ENCODE measurements at regions not wholly inside any gene's neighbourhood (a gene's known extent, or its start where the extent isn't known, plus 50 kb on each side); places are given as distances from the start of the nearest gene placed in this dataset.
"Not testable (repeated sequence)": the region's sequence is repeated elsewhere in the genome, so short reads cannot be mapped to it uniquely, and the experiment has no call there.

DNA sequence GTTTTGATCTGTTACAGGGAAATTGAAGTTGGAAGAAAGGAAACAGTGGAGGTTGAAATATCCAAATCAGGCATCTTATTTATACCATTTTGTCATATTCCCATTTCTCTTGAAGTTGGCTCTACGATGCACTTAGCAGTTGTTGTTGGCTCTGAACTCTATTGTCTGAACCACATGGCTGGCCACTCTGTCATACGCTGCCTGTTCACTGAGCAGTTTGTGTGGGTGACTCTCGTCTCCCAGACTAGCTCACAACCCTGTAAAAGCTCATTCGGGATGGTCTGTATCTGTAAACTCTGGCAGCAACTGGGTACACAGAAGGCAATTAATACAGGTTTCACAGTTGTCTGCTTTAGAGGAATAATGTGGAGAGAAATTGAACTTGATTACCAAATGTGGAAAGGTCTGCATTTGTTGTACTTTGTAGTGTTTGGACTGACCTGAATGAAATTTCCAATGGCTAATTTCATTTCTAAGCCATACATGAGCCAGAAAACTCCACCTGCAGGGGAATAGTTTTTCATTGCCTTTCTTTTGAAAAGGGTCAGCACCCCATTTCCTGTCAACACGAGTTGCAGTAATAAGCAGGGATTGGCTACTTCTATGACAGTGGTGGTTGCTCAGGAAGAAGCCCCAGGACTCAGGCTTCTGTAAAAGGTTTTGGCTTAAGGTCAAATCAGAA is 378.2 kb downstream of the OSR1 start:
- Histone ChIP-seq H3K4me3 (ENCODE audit: low read length) (no peak overlapping the region), H3K4me1 (ENCODE audit: insufficient read depth, low read length) (0 out of 2 replicates have a peak, but pooled peaks cover 2% of the 10 kb centered on the region), H3K27me3 (ENCODE audit: insufficient read depth, low read length) (no peaks in the 10 kb centered on the region), H3K27ac (ENCODE audit: low read depth, low read length) (no peak overlapping the region), H3K36me3 (ENCODE audit: insufficient read depth, low read length) (no peaks in the 10 kb centered on the region), H3K9me3 (ENCODE audit: insufficient read depth, low read depth, low read length) (no peaks in the 10 kb centered on the region), H3K9ac (ENCODE audit: low read depth, low read length) (no peak overlapping the region)
- WGBS: 91% methylated on average over 5 of the region's 5 CpGs

DNA sequence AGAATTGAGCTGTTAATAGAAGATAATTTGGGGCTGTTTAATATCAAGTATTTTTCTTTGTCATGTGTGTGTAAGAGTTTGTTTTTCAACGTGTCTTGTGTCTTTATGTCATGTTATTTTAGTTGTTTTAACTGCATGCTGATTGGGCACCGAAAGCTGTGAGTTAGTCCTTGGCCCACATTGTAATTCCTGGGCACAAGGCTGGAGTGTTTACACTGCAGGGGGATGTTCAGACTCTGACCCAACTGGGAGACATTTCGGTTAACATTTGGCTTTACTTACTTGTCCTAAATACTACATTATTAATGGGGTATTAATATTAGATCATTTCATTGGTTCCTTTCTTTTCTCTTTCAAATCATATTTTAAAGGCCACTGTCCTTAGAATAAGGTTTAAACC is 381.0 kb downstream of the OSR1 start:
- Histone ChIP-seq H3K27ac (ENCODE audit: low read depth, low read length) (no peak overlapping the region), H3K4me3 (ENCODE audit: low read length) (no peak overlapping the region), H3K27me3 (ENCODE audit: insufficient read depth, low read length) (no peaks in the 10 kb centered on the region), H3K4me1 (ENCODE audit: insufficient read depth, low read length) (0 out of 2 replicates have a peak, but pooled peaks cover 2% of the 10 kb centered on the region), H3K9me3 (ENCODE audit: insufficient read depth, low read depth, low read length) (no peaks in the 10 kb centered on the region), H3K36me3 (ENCODE audit: insufficient read depth, low read length) (no peaks in the 10 kb centered on the region), H3K9ac (ENCODE audit: low read depth, low read length) (no peak overlapping the region)
- 86% methylated on average over 2 of the region's 3 CpGs for WGBS

DNA sequence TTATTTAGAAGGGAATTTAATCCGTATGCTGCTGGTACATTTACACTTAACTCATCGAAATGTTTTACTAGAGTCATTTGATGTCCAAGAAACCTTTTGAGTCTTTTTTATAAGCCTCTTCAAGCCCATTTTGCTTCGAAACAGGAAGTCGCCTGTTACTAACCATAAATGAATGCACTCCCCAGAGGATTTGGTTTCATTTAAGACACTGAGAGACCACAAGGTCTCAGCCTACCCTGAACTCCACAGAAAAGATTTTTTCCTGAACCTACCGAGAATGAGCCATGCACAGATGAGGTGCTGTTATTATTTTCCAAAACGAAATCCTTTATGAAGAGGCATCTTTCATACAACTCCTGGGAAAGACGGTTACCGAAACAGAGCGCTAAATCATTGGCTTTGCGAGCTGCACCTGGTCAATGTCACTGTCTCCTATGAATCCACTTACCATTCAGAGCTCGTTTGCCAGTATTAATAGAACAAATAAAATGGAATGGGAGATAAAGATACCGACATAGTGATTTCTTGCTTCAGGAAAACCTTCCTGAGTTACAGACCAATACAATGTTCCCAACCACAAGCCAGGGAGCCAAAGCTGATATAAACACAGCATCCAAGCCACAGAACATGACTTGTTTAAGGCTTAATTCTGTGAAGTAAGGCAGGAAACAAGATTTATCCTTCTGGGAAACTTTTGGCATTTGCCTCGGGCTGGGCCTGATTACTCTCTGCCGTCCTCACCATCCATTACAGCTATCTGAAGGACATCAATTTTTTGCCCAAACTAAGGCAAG is 382.1 kb downstream of the OSR1 start:
- Histone ChIP-seq H3K36me3 (ENCODE audit: insufficient read depth, low read length) (no peaks in the 10 kb centered on the region), H3K9ac (ENCODE audit: low read depth, low read length) (no peak overlapping the region), H3K4me3 (ENCODE audit: low read length) (no peak overlapping the region), H3K27ac (ENCODE audit: low read depth, low read length) (no peak overlapping the region), H3K9me3 (ENCODE audit: insufficient read depth, low read depth, low read length) (no peaks in the 10 kb centered on the region), H3K27me3 (ENCODE audit: insufficient read depth, low read length) (no peaks in the 10 kb centered on the region), H3K4me1 (ENCODE audit: insufficient read depth, low read length) (0 out of 2 replicates have a peak, but pooled peaks cover 2% of the 10 kb centered on the region)
- WGBS: 94% methylated on average over 12 of the region's 14 CpGs

DNA sequence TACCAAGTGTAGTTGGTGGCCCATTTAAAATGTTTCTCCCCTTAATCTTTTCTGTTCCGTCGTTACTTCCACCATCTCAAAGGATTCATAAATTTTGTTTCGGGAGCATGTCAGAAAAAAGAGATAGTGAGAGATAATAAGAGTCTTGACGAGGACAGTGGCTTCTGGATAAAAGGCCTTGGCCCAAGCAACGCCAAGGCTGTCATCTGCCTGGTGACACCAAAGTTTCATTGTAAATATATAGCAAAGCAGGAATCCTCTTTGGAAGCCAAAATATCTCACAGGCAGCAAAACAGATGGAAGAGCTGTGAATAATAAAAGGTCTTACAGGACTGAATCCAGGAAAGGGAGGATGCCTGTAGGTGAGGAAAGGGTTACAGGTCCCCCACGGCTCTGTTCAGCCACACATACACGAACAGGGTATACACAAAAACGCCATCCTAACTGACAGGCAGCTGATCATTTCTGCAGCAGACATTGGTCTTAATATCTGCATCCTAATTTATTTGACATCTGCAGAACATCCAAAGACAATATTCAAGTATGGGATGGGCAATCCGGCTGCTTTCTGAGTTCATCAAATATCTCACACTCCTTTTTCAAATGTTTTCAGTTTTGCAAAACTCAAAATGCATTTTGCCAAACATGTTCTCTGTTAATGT is 382.8 kb downstream of the OSR1 start:
- H3K9me3 ChIP-seq (ENCODE audit: insufficient read depth, low read depth, low read length): no peaks in the 10 kb centered on the region

DNA sequence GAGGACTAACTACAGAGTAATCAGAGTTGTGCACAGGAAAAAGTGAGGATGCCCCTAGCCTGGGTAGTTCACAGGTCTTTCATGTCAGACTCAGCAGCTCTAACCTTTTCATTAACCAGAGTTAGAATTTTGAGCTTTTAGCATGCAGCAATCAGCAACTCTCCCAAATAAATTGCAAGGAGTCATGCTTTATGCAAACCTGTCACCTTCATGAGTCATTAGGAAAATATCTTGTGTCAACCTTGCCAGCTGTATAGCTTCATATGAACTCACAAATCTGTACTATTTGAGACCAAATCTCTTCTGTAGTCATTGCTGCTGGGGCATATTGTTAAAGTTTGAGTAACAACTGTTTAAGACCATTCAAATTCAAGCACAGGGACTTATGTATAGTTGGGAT is 382.3 kb upstream of the NT5C1B start:
- no peaks in the 10 kb centered on the region for H3K27me3 ChIP-seq (ENCODE audit: insufficient read depth, low read length)
- H3K27ac ChIP-seq (ENCODE audit: low read depth, low read length): no peak overlapping the region
- no peak overlapping the region for H3K9ac ChIP-seq (ENCODE audit: low read depth, low read length)

More for the DNA sequence above, 382.8 kb downstream of the OSR1 start:
- Histone ChIP-seq H3K4me1 (ENCODE audit: insufficient read depth, low read length) (0 out of 2 replicates have a peak, but pooled peaks cover 2% of the 10 kb centered on the region), H3K27me3 (ENCODE audit: insufficient read depth, low read length) (no peaks in the 10 kb centered on the region), H3K27ac (ENCODE audit: low read depth, low read length) (no peak overlapping the region), H3K36me3 (ENCODE audit: insufficient read depth, low read length) (no peaks in the 10 kb centered on the region), H3K9ac (ENCODE audit: low read depth, low read length) (no peak overlapping the region), H3K4me3 (ENCODE audit: low read length) (no peak overlapping the region)
- 85% methylated on average over 9 of the region's 9 CpGs for WGBS

DNA sequence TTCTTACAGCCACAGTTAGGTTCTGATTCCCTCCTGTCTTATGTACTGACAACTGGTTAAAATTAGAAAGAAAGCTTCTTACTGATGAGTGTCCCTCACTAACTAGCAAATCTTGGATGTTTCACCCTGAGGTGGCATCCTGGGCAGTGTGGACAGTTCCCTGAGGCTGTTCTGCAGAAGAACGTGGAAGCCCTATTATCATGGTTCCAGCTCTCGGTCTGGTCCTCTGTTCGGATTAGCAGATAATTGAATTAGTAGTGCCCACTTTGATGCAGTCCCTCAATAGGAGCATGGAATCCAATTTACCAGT is 381.7 kb upstream of the NT5C1B start:
- Histone ChIP-seq H3K27me3 (ENCODE audit: insufficient read depth, low read length) (no peaks in the 10 kb centered on the region), H3K36me3 (ENCODE audit: insufficient read depth, low read length) (no peaks in the 10 kb centered on the region), H3K27ac (ENCODE audit: low read depth, low read length) (no peak overlapping the region), H3K9ac (ENCODE audit: low read depth, low read length) (no peak overlapping the region), H3K9me3 (ENCODE audit: insufficient read depth, low read depth, low read length) (no peaks in the 10 kb centered on the region), H3K4me1 (ENCODE audit: insufficient read depth, low read length) (no peaks in the 10 kb centered on the region), H3K4me3 (ENCODE audit: low read length) (no peak overlapping the region)
- 97% methylated on average over 3 of the region's 3 CpGs for WGBS

More for the DNA sequence above, 382.3 kb upstream of the NT5C1B start:
- no peaks in the 10 kb centered on the region for H3K4me1 ChIP-seq (ENCODE audit: insufficient read depth, low read length)
- H3K9me3 ChIP-seq (ENCODE audit: insufficient read depth, low read depth, low read length): no peaks in the 10 kb centered on the region
- no peak overlapping the region for H3K4me3 ChIP-seq (ENCODE audit: low read length)
- no peaks in the 10 kb centered on the region for H3K36me3 ChIP-seq (ENCODE audit: insufficient read depth, low read length)

DNA sequence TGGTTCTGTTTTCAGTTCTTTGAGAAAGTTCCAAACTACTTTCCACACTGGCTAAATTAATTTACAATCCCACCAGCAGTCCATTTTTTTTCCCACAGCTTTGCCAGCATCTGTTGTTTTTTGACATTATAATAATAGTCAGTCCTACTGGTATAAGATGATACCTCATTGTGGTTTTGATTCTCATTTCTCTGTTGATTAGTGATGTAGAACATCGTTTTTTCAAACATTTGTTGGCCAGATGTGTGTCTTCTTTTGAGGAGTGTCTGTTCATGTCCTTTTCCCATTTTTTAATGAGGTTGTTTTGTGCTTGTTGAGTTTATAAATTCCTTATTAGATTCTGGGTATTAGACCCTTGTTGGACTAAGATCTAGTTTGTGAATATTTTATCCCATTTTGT is 376.8 kb upstream of the NT5C1B start:
- Histone ChIP-seq H3K27me3 (ENCODE audit: insufficient read depth, low read length) (no peaks in the 10 kb centered on the region), H3K4me1 (ENCODE audit: insufficient read depth, low read length) (no peaks in the 10 kb centered on the region), H3K27ac (ENCODE audit: low read depth, low read length) (no peak overlapping the region), H3K4me3 (ENCODE audit: low read length) (no peak overlapping the region), H3K9ac (ENCODE audit: low read depth, low read length) (no peak overlapping the region), H3K36me3 (ENCODE audit: insufficient read depth, low read length) (no peaks in the 10 kb centered on the region), H3K9me3 (ENCODE audit: insufficient read depth, low read depth, low read length) (no peaks in the 10 kb centered on the region)
- 63% methylated on average over 1 of the region's 1 CpG for whole genome bisulfite sequencing

DNA sequence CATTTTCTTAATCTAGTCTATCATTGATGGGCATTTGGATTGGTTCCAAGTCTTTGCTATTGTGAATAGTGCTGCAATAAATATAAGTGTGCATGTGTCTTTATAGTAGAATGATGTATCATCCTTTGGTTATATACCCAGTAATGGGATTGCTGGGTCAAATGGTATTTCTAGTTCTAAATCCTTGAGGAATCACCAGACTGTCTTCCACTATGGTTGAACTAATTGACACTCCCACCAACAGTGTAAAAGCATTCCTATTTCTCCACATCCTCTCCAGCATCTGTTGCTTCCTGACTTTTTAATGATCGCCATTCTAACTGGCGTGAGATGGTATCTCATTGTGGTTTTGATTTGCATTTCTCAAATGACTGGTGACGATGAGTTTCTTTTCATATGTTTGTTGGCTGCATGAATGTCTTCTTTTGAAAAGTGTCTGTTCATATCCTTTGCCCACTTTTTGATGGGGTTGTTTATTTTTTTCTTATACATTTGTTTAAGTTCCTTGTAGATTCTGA is 374.4 kb upstream of the NT5C1B start:
- not testable (repeated sequence) for H3K36me3 ChIP-seq (ENCODE audit: insufficient read depth, low read length); H3K27me3 ChIP-seq (ENCODE audit: insufficient read depth, low read length); H3K4me3 ChIP-seq (ENCODE audit: low read length); H3K9me3 ChIP-seq (ENCODE audit: insufficient read depth, low read depth, low read length); H3K9ac ChIP-seq (ENCODE audit: low read depth, low read length); H3K27ac ChIP-seq (ENCODE audit: low read depth, low read length); H3K4me1 ChIP-seq (ENCODE audit: insufficient read depth, low read length)
- 93% methylated on average over 3 of the region's 3 CpGs for WGBS

DNA sequence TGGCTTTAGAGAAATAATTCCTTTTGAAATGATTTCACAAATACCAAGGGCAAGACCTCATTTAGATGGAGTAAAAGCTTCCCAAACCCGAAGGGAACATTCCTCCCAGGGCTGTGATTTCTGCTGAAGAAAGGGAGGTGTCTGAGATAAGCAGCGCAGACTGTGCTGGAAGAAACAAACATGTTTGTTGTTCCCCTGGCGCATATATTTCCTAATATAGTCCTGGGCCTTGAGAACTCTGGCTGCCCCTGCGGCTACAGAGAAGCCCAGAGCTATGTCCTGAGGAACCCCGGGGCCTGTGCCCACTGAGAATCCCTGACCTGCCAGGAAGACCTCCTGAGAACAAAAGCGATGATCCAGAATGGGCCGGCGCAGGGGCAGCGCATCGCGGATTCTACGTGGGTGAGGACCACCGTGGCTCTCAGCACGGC is 372.6 kb upstream of the NT5C1B start:
- no peak overlapping the region for H3K4me3 ChIP-seq (ENCODE audit: low read length)
- H3K9me3 ChIP-seq (ENCODE audit: insufficient read depth, low read depth, low read length): no peaks in the 10 kb centered on the region
- 95% methylated on average over 14 of the region's 14 CpGs for WGBS

DNA sequence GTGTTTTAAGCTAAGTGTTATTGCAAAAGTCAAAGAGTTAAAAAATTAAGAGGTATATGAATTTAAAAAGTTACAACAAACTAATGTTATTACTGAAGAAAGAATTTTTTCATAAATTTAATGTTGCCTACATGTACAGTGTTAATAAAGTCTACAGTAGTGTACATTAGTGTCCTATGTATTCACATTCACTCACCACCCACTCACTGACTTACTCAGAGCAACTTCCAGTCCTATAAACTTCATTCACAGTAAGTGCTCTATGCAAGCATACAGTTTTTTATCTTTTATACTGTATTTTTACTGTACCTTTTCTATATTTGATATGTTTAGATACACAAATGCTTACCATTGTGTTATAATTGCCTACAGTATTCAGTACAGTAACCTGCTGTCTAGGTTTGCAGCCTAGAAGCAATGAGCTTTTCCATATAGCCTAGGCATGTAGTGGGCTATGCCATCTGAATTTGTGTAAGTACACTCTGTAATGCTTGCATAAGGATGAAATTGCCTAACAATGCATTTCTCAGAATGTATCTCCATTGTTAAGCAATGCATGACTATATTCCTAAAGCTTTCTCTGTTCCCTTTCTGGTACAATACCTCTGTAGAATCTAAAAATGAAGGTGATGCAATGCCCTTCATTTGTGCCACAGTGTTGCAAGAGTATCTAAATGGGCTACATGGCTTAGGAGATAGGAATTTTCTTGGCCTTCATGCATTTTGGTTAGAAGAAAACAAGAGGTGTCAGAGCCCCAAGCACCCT is 370.8 kb upstream of the NT5C1B start:
- no peaks in the 10 kb centered on the region for H3K4me1 ChIP-seq (ENCODE audit: insufficient read depth, low read length)
- no peak overlapping the region for H3K27ac ChIP-seq (ENCODE audit: low read depth, low read length)
- H3K27me3 ChIP-seq (ENCODE audit: insufficient read depth, low read length): no peaks in the 10 kb centered on the region
- H3K9ac ChIP-seq (ENCODE audit: low read depth, low read length): no peak overlapping the region
- H3K4me3 ChIP-seq (ENCODE audit: low read length): no peak overlapping the region
- no peaks in the 10 kb centered on the region for H3K36me3 ChIP-seq (ENCODE audit: insufficient read depth, low read length)
- H3K9me3 ChIP-seq (ENCODE audit: insufficient read depth, low read depth, low read length): no peaks in the 10 kb centered on the region

More for the DNA sequence above, 372.6 kb upstream of the NT5C1B start:
- Histone ChIP-seq H3K9ac (ENCODE audit: low read depth, low read length) (no peak overlapping the region), H3K4me1 (ENCODE audit: insufficient read depth, low read length) (no peaks in the 10 kb centered on the region), H3K36me3 (ENCODE audit: insufficient read depth, low read length) (no peaks in the 10 kb centered on the region), H3K27ac (ENCODE audit: low read depth, low read length) (no peak overlapping the region), H3K27me3 (ENCODE audit: insufficient read depth, low read length) (no peaks in the 10 kb centered on the region)

DNA sequence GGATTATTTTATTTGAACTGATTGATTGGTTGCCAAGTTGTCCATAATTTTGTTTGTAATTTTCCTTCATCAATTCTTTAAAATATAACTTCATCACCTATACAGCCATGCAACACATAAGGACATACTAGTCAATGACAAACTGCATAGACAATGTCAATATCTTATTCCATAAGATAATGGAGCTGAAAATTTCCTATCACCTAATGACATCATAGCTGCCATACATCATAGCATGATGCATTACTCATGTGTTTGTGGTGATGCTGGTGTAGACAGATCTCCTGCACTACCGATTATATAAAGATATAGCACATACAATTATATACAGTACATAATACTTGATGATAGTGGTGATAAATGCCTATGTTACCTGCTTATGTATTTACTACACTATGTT is 369.8 kb upstream of the NT5C1B start:
- Histone ChIP-seq H3K4me3 (ENCODE audit: low read length) (no peak overlapping the region), H3K9ac (ENCODE audit: low read depth, low read length) (no peak overlapping the region), H3K9me3 (ENCODE audit: insufficient read depth, low read depth, low read length) (no peaks in the 10 kb centered on the region), H3K27me3 (ENCODE audit: insufficient read depth, low read length) (no peaks in the 10 kb centered on the region), H3K4me1 (ENCODE audit: insufficient read depth, low read length) (no peaks in the 10 kb centered on the region), H3K27ac (ENCODE audit: low read depth, low read length) (no peak overlapping the region), H3K36me3 (ENCODE audit: insufficient read depth, low read length) (no peaks in the 10 kb centered on the region)
- WGBS: no CpG with 5 or more reads among the region's 1 CpG

All from HUES64 (cell line).